GM23338 (cell line): ENCODE measurements at regions not wholly inside any gene's neighbourhood (a gene's known extent, or its start where the extent isn't known, plus 50 kb on each side); places are given as distances from the start of the nearest gene placed in this dataset.

Experiments used
- ATAC-seq: fragments of 200-7000 bp; cut with Tn5 transposase; 3 replicates; pipeline ENCODE4 v1.9.1; 2020
- DNase-seq: peaks from one replicate; pipeline ENCODE4 v3.0.0-alpha.2; 2015; ENCODE audit warnings: low spot score
- H2AFZ ChIP-seq: fragments of 200-600 bp; sonication (generic); 2 replicates; pipeline ENCODE4 v1.8.0; 2016; ENCODE audit warnings: antibody characterized with exemption, mild to moderate bottlenecking, moderate library complexity
- H3F3A ChIP-seq: fragments of 200-600 bp; sonication (generic); replicated peaks from 2 replicates; pipeline ENCODE4 v1.8.0; 2017; ENCODE audit warnings: antibody characterized with exemption, mixed run types, low read depth
- H3K27ac ChIP-seq: fragments of 200-600 bp; sonication (generic); 2 replicates; pipeline ENCODE4 v1.6.1; 2016; ENCODE audit warnings: low read depth
- H3K27me3 ChIP-seq: fragments of 200-600 bp; sonication (generic); 2 replicates; pipeline ENCODE4 v1.8.0; 2016; ENCODE audit warnings: mild to moderate bottlenecking, mixed run types, moderate library complexity; ENCODE audit not compliant: insufficient read depth
- H3K36me3 ChIP-seq: fragments of 200-600 bp; sonication (generic); 2 replicates; pipeline ENCODE4 v1.8.0; 2016; ENCODE audit warnings: mild to moderate bottlenecking; ENCODE audit not compliant: insufficient read depth
- H3K4me1 ChIP-seq: fragments of 200-600 bp; sonication (generic); 2 replicates; pipeline ENCODE4 v1.8.0; 2016; ENCODE audit warnings: mild to moderate bottlenecking, moderate library complexity; ENCODE audit not compliant: insufficient read depth
- H3K4me2 ChIP-seq: fragments of 200-600 bp; sonication (generic); 2 replicates; pipeline ENCODE4 v1.7.1; 2017; ENCODE audit warnings: mixed run types
- H3K4me3 ChIP-seq: fragments of 200-600 bp; sonication (generic); 2 replicates; pipeline ENCODE4 v1.6.1; 2016; ENCODE audit warnings: mixed run types
- H3K79me2 ChIP-seq: fragments of 200-600 bp; sonication (generic); replicated peaks from 2 replicates; pipeline ENCODE4 v1.8.0; 2017; ENCODE audit warnings: mild to moderate bottlenecking; ENCODE audit not compliant: insufficient read depth
- H3K9me2 ChIP-seq: fragments of 200-600 bp; sonication (generic); 2 replicates; pipeline ENCODE4 v1.8.0; 2017; ENCODE audit not compliant: insufficient read depth
- H4K20me1 ChIP-seq: fragments of 200-600 bp; sonication (generic); replicated peaks from 2 replicates; pipeline ENCODE4 v1.8.0; 2017; ENCODE audit warnings: mild to moderate bottlenecking; ENCODE audit not compliant: insufficient read depth
- H3K27ac Mint-ChIP-seq: 2 replicates; pipeline ENCODE4 v1.8.0; 2020; ENCODE audit warnings: inconsistent platforms, mild to moderate bottlenecking, moderate library complexity, mixed read lengths
- H3K27me3 Mint-ChIP-seq: 3 replicates; pipeline ENCODE4 v1.8.0; 2022; ENCODE audit warnings: low read depth, mild to moderate bottlenecking, moderate library complexity, mixed read lengths, inconsistent platforms; ENCODE audit not compliant: insufficient read depth, poor library complexity
- H3K36me3 Mint-ChIP-seq: 3 replicates; pipeline ENCODE4 v1.8.0; 2021; ENCODE audit warnings: low read depth, mild to moderate bottlenecking, inconsistent platforms, moderate library complexity, mixed read lengths
- H3K4me1 Mint-ChIP-seq: 3 replicates; pipeline ENCODE4 v1.8.0; 2020; ENCODE audit warnings: mild to moderate bottlenecking, inconsistent platforms, mixed read lengths
- H3K4me3 Mint-ChIP-seq: 3 replicates; pipeline ENCODE4 v1.8.0; 2021; ENCODE audit warnings: moderate library complexity, mild to moderate bottlenecking, inconsistent platforms, mixed read lengths
- H3K9me3 Mint-ChIP-seq: 3 replicates; pipeline ENCODE4 v1.8.0; 2020; ENCODE audit warnings: moderate library complexity, mild to moderate bottlenecking, inconsistent platforms, mixed read lengths
- CREB1 ChIP-seq: fragments of 250-450 bp; sonication (Bioruptor Pico); IDR thresholded peaks from 2 replicates; pipeline ENCODE4 v1.5.0; 2020; ENCODE audit warnings: low read depth, mild to moderate bottlenecking, moderate library complexity
- CTCF ChIP-seq, 2 experiments: fragments of 200-600 bp in 1 of 2; sonication (generic) in 1 of 2; conservative IDR thresholded peaks; 2 replicates each; pipeline versions ENCODE4 v1.5.1 to v1.6.1; 2016 to 2017; ENCODE audit warnings: antibody characterized with exemption in 2 of 2, low read depth in 2 of 2, mild to moderate bottlenecking in 2 of 2, moderate library complexity in 1 of 2
- EZH2 ChIP-seq: fragments of 200-600 bp; sonication (generic); IDR thresholded peaks from one replicate; pipeline ENCODE4 v1.8.0; 2017; ENCODE audit warnings: antibody characterized with exemption, mild to moderate bottlenecking, low read depth; ENCODE audit not compliant: unreplicated experiment
- EZH2phosphoT487 ChIP-seq: fragments of 200-600 bp; sonication (generic); IDR thresholded peaks from one replicate; pipeline ENCODE4 v1.8.1; 2018; ENCODE audit warnings: antibody characterized with exemption; ENCODE audit not compliant: unreplicated experiment
- JUNB ChIP-seq: IDR thresholded peaks from one replicate; pipeline ENCODE4 v1.6.1; 2016; ENCODE audit warnings: antibody characterized with exemption; ENCODE audit not compliant: unreplicated experiment
- NANOG ChIP-seq: IDR thresholded peaks from 2 replicates; pipeline ENCODE4 v1.6.1; 2016; ENCODE audit warnings: antibody characterized with exemption, borderline replicate concordance
- POLR2AphosphoS5 ChIP-seq: IDR thresholded peaks from 2 replicates; pipeline ENCODE4 v1.6.1; 2016; ENCODE audit warnings: antibody characterized with exemption, low read depth
- STAT1 ChIP-seq: IDR thresholded peaks from one replicate; pipeline ENCODE4 v1.6.1; 2016; ENCODE audit warnings: antibody characterized with exemption; ENCODE audit not compliant: unreplicated experiment
- ZNF114 ChIP-seq: fragments of 250-450 bp; sonication (Bioruptor Pico); IDR thresholded peaks from 2 replicates; pipeline ENCODE4 v1.5.0; 2020; ENCODE audit warnings: mild to moderate bottlenecking, moderate library complexity
- ZNF331 ChIP-seq: fragments of 250-450 bp; sonication (Bioruptor Pico); IDR thresholded peaks from 2 replicates; pipeline ENCODE4 v1.5.0; 2020; ENCODE audit warnings: low read depth, mild to moderate bottlenecking, moderate library complexity
- TF ChIP-seq, protein P1 (sequence below): IDR thresholded peaks from one replicate; pipeline ENCODE4 v1.6.1; 2018; ENCODE audit warnings: antibody characterized with exemption; ENCODE audit not compliant: unreplicated experiment
- TF ChIP-seq, protein P2 (sequence below): IDR thresholded peaks from 2 replicates; pipeline ENCODE4 v1.6.1; 2016; ENCODE audit warnings: antibody characterized with exemption

- H3K27me3 ChIP-seq = no peaks in the 10 kb centered on the region
- no peak overlapping the region for H2AFZ ChIP-seq
- H3K36me3 Mint-ChIP-seq = no peaks in the 10 kb centered on the region
- H3K9me2 ChIP-seq = no peaks in the 10 kb centered on the region
- H3K4me1 Mint-ChIP-seq = no peaks in the 10 kb centered on the region
- no peak overlapping the region for H3K27ac Mint-ChIP-seq
- no peak for DNase-seq
- H3K4me2 ChIP-seq = no peak overlapping the region
- no peaks in the 10 kb centered on the region for H4K20me1 ChIP-seq
- TF ChIP-seq POLR2AphosphoS5 (no peak), JUNB (no peak), NANOG (no peak)
- no peak overlapping the region for H3K4me3 ChIP-seq
- H3K9me3 Mint-ChIP-seq = no peaks in the 10 kb centered on the region
- no peak overlapping the region for H3K4me3 Mint-ChIP-seq
- H3K36me3 ChIP-seq = no peaks in the 10 kb centered on the region
- no peaks in the 10 kb centered on the region for H3F3A ChIP-seq
- no peaks in the 10 kb centered on the region for H3K79me2 ChIP-seq
- no peaks in the 10 kb centered on the region for H3K27me3 Mint-ChIP-seq
- no peaks in the 10 kb centered on the region for H3K4me1 ChIP-seq
- no peak overlapping the region for H3K27ac ChIP-seq
- ATAC-seq = no peak
These were observed 295.9 kb upstream of the ANO5 start for GRCh38 chr11:21896746-21897602.

DNA sequence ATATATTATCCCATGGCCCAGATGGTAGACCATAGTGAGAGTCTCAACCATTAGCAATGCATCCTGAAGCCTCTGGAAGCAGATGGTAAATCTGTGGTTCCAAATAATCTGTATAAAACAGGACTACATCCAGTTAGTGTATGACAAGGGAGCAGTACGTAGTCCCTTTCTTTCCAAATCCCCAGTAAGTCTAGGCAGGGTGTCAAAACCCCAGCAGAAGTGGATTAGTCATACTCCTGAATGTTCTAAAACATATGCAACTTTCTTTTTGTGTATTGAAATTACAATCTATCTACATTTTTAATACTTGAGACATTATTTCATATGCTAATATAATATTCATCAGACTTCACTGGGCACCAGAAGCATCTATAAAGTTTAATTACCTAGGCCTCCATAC is 295.1 kb upstream of the ANO5 start:
- no peaks in the 10 kb centered on the region for H3K36me3 Mint-ChIP-seq
- H3K4me1 Mint-ChIP-seq = no peaks in the 10 kb centered on the region
- Histone ChIP-seq H4K20me1 (no peaks in the 10 kb centered on the region), H3K79me2 (no peaks in the 10 kb centered on the region), H3K36me3 (no peaks in the 10 kb centered on the region), H3F3A (no peaks in the 10 kb centered on the region), H3K4me2 (no peak overlapping the region), H3K4me1 (no peaks in the 10 kb centered on the region), H3K9me2 (no peaks in the 10 kb centered on the region), H3K27ac (no peak overlapping the region), H3K27me3 (no peaks in the 10 kb centered on the region), H3K4me3 (no peak overlapping the region), H2AFZ (no peak overlapping the region)
- no peak overlapping the region for H3K4me3 Mint-ChIP-seq
- ATAC-seq = no peak
- DNase-seq = no peak
- no peaks in the 10 kb centered on the region for H3K27me3 Mint-ChIP-seq
- H3K9me3 Mint-ChIP-seq = no peaks in the 10 kb centered on the region
- H3K27ac Mint-ChIP-seq = no peak overlapping the region
- TF ChIP-seq, protein P1, sequence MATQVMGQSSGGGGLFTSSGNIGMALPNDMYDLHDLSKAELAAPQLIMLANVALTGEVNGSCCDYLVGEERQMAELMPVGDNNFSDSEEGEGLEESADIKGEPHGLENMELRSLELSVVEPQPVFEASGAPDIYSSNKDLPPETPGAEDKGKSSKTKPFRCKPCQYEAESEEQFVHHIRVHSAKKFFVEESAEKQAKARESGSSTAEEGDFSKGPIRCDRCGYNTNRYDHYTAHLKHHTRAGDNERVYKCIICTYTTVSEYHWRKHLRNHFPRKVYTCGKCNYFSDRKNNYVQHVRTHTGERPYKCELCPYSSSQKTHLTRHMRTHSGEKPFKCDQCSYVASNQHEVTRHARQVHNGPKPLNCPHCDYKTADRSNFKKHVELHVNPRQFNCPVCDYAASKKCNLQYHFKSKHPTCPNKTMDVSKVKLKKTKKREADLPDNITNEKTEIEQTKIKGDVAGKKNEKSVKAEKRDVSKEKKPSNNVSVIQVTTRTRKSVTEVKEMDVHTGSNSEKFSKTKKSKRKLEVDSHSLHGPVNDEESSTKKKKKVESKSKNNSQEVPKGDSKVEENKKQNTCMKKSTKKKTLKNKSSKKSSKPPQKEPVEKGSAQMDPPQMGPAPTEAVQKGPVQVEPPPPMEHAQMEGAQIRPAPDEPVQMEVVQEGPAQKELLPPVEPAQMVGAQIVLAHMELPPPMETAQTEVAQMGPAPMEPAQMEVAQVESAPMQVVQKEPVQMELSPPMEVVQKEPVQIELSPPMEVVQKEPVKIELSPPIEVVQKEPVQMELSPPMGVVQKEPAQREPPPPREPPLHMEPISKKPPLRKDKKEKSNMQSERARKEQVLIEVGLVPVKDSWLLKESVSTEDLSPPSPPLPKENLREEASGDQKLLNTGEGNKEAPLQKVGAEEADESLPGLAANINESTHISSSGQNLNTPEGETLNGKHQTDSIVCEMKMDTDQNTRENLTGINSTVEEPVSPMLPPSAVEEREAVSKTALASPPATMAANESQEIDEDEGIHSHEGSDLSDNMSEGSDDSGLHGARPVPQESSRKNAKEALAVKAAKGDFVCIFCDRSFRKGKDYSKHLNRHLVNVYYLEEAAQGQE = no peak
- TF ChIP-seq STAT1 (no peak), ZNF114 (CRISPR knock-in tag) (no peak), NANOG (no peak), EZH2 (no peak), CTCF (conservative IDR thresholded peaks at IDR 0.05; ENCODE audit: low read depth in 2 of 2) (no peak), EZH2phosphoT487 (no peak), JUNB (no peak), ZNF331 (CRISPR knock-in tag) (no peak), CREB1 (no peak)
- TF ChIP-seq, protein P2, sequence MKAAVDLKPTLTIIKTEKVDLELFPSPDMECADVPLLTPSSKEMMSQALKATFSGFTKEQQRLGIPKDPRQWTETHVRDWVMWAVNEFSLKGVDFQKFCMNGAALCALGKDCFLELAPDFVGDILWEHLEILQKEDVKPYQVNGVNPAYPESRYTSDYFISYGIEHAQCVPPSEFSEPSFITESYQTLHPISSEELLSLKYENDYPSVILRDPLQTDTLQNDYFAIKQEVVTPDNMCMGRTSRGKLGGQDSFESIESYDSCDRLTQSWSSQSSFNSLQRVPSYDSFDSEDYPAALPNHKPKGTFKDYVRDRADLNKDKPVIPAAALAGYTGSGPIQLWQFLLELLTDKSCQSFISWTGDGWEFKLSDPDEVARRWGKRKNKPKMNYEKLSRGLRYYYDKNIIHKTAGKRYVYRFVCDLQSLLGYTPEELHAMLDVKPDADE = no peak
